GM19467 (cell line): ENCODE measurements at regions not wholly inside any gene's neighbourhood (a gene's known extent, or its start where the extent isn't known, plus 50 kb on each side); places are given as distances from the start of the nearest gene placed in this dataset.

Source experiments
- ATAC-seq: cut with Tn5 transposase; IDR thresholded peaks from one replicate; pipeline ENCODE4 v1.9.1; 2021; ENCODE audit warnings: mild to moderate bottlenecking, moderate library complexity; ENCODE audit not compliant: unreplicated experiment

DNA sequence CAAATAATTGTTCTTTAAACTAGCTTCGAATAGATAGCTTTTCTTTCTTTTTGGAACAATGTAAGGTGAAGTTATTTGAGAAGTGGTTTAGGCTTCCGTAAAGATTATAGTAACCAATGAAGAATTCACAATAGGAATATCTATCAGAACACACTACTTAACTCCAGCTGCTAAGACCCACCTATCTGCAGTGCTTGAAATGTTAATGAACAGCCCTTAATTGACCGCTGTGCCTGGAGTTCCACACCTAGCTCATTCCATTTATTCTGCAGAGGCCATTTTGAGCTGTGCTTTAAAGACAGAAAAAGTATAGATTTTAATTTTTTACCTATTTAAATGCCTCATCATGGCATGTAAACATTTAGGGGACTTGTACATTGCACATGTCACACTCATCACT, 83.3 kb upstream of the APCDD1 start:
- ATAC-seq: no peak

- ATAC-seq: no peak
Measured at GRCh38 chr18:10374195-10374594, 80.2 kb upstream of the APCDD1 start.

DNA sequence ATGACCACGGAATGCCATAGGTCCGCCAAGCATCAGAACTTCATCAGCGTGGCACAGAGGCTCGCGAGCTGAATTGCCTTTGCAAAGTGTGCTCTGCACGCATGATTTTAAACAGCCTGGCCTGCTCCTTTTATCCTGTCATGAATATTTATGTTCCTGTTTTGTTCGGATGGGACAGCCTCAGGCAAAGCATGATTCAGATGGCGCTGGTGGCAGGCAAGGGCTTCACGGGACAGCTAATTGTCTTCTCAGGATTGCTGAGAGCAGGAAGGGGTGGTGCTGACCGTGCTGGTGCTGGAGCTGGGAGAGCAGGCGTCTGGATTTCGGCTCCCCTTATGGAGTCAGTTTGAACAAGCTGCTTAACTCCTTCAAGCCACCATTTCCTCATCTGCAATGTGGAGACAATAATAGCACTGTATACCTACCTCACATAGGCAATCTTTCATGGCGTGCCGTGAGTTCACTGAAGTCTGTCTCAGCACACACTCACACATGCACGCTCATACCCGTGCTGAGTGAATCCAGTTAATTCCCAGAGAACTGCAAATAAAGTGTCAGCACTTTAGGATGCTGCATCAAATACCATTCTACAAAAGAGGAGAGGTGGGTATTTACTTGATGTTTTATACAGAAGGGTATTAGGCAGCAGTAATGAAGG, 79.7 kb upstream of the APCDD1 start:
- no peak for ATAC-seq

GRCh38 chr18:10376731-10377130, 77.7 kb upstream of the APCDD1 start:
- no peak for ATAC-seq

GRCh38 chr18:10377956-10378355, 76.5 kb upstream of the APCDD1 start:
- no peak for ATAC-seq

DNA sequence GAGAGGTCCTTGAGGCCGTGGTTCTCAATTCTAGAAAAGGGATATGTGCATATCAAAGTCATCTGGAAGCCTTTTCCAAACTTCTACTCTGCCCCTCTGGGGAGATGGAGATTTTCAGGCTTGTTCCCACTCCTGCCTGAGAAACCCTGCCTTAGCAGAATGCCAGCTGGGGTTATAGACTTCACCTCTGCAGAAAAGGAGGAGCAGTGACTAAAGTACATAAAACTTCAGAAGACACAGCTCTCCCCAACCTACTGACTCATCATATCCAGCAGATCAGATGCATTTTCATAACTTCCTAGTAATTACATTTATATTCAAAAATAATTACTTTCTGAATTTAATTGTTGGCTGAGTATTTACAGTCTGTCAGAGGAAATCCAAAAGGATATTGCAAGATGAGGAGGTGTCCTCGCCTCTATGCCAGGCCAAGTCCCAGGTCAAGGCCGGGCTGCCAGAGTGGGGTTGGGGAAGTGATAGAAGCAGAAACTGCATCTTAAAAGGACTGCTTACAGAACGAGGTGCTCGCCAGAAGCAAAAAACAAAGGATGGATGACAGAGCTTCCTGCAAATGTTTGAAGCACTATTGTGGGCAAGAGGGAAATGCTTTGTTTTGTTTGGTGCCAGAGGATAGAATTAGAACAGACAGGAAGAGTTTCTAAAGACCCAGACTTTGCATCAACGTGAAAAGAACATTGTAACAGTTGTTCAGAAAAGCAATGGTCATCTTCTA, 75.6 kb upstream of the APCDD1 start:
- no peak for ATAC-seq

DNA sequence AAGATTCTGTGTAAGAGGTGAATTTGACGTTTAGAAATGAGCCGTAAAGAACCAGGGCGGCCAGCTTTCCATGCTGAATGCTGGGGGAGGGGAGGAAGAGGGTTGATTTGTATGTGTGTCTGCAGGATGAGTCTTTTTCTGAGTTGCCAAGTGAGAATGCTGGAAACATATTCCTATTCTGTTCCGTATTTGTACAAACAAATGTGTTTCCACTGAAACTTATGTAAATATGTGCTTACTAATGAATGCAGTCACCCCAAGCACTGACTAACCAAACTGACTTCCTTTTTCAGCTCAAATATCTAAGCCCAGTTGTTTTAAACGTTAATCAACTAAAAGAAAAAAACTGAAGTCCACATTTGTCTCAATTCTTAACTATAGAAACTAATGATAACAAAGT, 74.9 kb upstream of the APCDD1 start:
- ATAC-seq: no peak

- ATAC-seq: no peak
Measured at GRCh38 chr18:10381516-10381915, 72.9 kb upstream of the APCDD1 start.

DNA sequence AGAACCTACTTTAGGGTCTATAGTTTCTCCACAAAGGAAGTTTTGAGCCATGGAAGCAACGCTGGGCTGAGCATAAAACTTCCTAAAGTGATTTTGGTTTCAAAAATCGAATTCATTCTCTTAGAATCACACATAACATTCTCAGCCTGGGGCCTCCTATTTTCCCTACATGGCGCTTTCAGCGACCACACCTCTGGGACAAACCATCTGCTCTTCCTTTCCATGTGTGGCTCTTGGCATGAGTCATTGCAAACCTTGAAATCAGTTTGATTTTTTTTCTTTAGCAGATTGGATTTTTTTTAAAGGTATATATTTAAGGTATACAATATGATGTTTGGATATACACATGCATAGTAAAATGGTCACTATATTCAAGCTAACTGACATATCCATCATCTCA, 72.5 kb upstream of the APCDD1 start:
- ATAC-seq: no peak

DNA sequence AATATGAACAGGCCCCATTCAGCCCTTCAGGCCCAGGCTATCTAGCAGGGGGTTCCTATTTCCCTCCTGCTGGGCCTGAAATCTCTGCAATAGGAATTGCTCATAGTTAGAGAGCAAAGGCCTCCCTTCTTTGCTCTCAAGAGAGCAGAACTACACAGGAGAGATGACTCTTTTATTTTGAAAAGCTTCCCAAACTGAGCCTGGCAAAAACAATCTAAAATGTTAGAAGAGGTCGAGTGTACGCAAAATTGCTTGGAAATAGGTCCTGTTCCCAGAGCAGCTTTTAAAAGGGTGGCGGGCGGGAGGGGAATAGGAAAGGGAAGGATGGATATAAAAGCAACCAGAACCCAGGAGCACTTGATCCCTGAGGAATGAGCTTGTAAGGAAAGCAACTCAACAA, 68.4 kb upstream of the APCDD1 start:
- no peak for ATAC-seq

DNA sequence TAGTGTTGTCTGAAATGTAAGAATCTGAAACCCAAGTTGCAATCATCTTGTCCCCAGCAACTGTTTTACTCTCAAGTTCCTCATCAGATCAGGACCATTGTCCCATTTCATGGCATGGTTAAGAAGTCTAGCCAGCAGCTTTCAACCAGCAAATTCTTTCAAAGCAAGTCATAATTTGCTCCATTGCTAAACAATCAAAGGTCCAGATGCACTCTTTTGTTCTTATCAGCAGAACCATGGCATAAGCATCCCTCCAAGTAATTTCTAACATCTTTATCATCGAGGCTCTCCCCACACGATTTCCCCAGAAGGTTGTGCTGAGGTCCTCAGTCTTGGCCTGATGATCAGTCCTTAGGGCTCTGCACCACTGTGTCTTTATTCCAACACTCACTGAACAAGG, 67.5 kb upstream of the APCDD1 start:
- ATAC-seq: no peak

DNA sequence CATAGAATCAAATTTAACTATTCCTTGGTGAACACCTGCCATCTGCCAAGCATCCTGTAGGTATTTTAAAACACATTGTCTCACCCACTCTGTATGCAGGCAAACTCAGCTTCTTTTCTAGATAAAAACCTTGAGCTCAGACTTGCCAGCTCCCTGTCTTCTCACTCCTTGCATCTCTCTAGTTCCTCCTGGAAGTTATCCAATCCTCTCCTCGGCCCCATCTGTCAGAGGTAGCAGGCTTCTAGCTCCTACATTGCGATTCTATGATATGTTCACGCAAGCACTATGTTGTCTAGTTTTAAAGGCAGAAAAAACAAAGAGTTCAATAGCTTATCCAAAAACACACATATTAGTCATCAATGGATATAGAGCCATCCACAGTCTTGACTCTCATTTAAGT, 67.0 kb upstream of the APCDD1 start:
- no peak for ATAC-seq

DNA sequence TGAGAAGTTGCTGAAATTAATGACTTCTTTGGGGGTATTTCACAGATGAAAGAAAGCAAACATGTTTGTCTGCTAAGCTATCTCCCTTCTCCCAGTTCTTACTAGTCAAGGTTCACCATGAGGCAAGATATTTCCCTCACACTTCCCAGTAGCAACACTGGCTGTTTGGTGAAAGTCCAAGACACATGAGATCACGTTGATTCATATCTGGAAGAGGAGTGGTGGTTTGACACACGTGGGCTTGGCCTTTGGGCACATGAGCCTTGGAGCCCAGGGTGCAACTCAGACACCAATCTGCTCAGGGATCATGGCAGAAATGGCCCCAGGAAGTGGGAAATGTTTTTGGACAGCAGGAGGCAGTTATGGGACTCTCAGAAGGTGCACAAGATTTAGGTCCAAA, 66.1 kb upstream of the APCDD1 start:
- no peak for ATAC-seq

DNA sequence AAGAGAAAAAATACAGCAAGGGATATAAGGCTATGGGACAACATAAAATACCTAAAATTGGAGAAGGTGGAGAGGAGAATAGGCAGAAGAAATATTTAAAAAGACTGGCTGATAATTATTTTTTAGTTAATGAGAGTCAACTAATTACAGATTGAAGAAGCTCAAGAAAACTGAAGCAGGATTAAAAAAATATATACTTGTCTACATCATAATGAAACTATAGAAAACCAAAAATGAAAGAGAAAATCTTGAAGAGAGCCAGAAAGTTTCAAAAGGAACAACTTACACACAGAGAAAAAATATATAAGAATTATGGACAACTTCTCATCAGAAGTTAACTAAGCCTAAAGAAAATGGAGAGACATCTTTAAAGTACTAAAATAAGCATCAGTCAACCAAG, 62.9 kb upstream of the APCDD1 start:
- ATAC-seq: peak; percentile 54

DNA sequence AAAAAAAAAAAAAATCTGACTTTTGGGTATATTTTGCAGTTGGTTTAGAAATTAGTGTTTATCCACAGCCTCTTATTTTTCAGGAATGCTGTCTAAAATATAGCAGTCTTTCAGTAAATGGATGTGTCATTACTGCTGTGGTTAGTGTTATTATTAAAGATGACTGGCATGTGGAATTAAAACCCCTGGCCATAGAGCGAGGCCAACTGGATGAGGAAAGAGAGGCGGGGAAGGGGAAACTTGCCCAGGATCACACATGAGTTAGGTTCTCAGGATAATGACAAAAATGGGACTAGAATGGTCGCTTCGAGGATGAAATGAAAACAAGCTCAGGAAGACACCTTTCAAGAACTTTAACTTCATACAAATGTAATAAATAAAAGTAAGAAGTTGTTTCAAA, 57.4 kb upstream of the APCDD1 start:
- no peak for ATAC-seq

DNA sequence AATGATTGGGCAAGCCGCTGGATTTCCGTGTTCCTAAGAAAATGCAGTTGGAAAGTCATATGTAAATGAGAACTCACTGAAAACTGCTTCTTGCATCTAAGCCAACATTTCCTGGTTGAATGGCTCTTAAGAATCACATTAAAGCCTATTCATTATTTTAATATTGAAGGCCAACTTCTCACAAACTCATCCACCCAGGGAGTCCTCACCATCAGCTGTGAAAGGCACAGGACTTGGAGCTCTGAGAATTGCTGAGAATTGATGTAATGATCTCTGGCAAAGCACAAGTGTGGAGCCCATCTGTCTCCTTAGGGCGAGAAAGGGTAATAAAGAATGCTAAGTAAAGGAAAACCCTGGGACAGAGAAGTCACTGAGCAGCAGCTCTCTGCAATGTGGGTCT, 55.9 kb upstream of the APCDD1 start:
- no peak for ATAC-seq

GRCh38 chr18:10399465-10399864, 55.0 kb upstream of the APCDD1 start:
- ATAC-seq: no peak

GRCh38 chr18:10400534-10401307, 53.7 kb upstream of the APCDD1 start:
- no peak for ATAC-seq

DNA sequence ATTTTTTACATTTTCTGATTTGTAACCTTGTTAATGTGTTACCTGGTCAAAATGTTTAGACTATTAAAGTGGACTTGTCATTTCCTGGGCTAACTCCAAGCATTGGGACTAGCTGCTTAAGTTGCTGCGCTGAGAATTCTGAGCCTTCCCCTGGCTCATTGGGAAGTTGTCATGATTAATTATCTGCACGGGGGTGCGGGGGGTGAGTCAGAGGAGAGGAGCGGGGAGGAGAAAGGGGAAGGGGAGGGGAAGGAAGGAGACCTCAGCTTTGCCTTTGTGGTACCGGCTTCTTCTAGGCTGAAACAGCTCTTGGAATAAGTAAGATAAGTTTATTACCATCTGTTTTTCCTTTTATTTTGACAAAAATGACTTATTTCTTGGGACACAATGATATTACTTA, 52.9 kb upstream of the APCDD1 start:
- no peak for ATAC-seq

- no peak for ATAC-seq
Measured at GRCh38 chr18:10401930-10402329, 52.5 kb upstream of the APCDD1 start.

DNA sequence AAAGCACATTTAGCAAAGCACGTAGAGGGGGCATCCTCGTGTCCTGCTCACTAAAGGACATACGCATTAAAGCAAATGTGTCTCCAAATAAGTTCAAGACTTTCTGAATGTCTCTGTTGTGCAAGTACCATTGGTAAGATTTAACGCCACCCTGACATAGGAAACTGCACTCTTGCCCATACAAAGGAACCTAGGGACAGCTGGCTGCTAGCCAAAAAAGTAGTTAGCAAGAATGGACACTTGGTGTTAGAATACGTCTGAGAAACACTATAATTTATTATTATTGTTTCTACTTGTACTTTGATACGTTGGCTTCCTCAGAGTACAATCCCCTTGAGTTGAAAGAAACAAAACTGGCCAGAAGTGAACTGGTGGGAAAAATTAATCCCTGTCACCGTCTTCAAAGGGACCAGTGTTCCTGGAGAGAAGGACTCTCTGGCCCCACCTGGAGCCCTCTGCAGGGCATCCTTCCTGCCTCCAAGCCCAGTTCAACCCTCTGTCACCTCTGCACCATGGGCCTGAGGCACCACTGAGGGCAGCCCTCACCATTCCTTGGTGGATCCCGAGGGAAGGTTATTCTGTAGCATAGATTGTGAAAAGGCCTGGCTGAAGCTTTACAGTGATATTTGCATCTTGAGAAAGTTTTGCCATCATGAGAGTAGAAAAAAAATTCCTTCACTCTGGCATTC, 51.4 kb upstream of the APCDD1 start:
- no peak for ATAC-seq

- no peak for ATAC-seq
Measured at GRCh38 chr18:10403708-10404107, 50.7 kb upstream of the APCDD1 start.
